Ovary (tissue), 3 donors: ENCODE measurements at regions not wholly inside any gene's neighbourhood (a gene's known extent, or its start where the extent isn't known, plus 50 kb on each side); places are given as distances from the start of the nearest gene placed in this dataset.

Experiments used
- CTCF ChIP-seq, 3 donors: fragments of 450-650 bp in 2 of 3; fragments of 200-600 bp in 1 of 3; IDR thresholded peaks; one replicate each; pipeline versions ENCODE4 v1.5.1 to v1.8.0; 2016 to 2022; ENCODE audit warnings: antibody characterized with exemption in 3 of 3, mild to moderate bottlenecking in 1 of 3
- EP300 ChIP-seq: sonication (generic); formaldehyde crosslinking; IDR thresholded peaks from one replicate; pipeline ENCODE4 v1.6.1; 2017; ENCODE audit warnings: antibody characterized with exemption
- donor health status: DM: no; HTN: no; CAD: no.

DNA sequence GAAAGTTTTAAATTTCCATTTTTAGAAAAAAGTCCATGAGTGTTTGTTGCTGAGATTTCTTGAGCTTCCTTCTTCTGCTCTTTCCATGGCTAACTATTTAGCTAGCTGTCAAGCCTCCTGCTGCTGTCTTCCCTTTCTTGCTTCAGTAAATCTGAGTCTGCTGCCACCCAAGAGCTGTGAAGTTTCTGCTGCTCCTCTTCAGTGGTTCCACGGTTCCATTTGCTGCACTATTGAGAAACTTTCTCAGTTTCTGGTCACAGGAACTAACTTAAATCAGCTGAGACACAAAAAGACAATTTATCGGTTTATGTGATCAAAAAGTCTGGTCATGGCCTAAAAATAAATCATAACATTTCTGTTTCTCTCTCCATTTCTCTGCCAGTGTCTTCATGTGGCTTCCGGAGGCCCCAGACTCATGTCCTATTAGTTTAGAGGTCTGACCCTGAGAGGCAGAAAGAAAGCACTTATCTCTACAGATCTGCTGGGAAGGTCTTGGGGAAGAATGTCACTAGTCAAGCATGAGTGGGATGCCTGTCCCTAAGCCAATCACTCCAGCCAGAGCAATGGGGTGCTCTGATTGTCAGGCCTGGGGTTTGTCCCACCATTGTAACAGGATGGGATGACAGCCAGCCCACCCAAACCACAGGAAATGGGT lies 73.0 kb upstream of the ARL4C start:
- TF ChIP-seq CTCF (IDR thresholded peaks at IDR 0.05): no peak
- no peak for TF ChIP-seq EP300
